Breast epithelium (tissue), 4 donors: ENCODE measurements at regions not wholly inside any gene's neighbourhood (a gene's known extent, or its start where the extent isn't known, plus 50 kb on each side); places are given as distances from the start of the nearest gene placed in this dataset.

Experiments
- DNase-seq, 2 donors: peaks; one replicate each; pipeline ENCODE4 v3.0.0-alpha.2; 2019; ENCODE audit warnings: low spot score in 2 of 2
- H3K27ac ChIP-seq, 2 donors: fragments of 200-600 bp; sonication (generic) in 1 of 2; one replicate each; pipeline ENCODE4 v1.5.1; 2016 to 2019; ENCODE audit warnings: mild to moderate bottlenecking in 1 of 2
- H3K27me3 ChIP-seq, 2 donors: fragments of 200-600 bp; sonication (generic) in 1 of 2; one replicate each; pipeline versions ENCODE4 v1.5.1 to v1.6.0; 2017 to 2019; ENCODE audit warnings: control low read depth in 1 of 2, mild to moderate bottlenecking in 1 of 2
- H3K36me3 ChIP-seq: fragments of 200-600 bp; one replicate; pipeline ENCODE4 v1.5.1; 2019
- H3K4me1 ChIP-seq, 2 donors: fragments of 200-600 bp; sonication (generic); one replicate each; pipeline ENCODE4 v1.5.1; 2016 to 2019; ENCODE audit warnings: control low read depth in 1 of 2
- H3K4me3 ChIP-seq, 3 donors: fragments of 200-600 bp; sonication (generic); 1 replicate in 2 of 3; 2 replicates in 1 of 3; pipeline ENCODE4 v1.5.1; 2016 to 2019; ENCODE audit warnings: mild to moderate bottlenecking in 3 of 3, moderate library complexity in 2 of 3
- H3K9me3 ChIP-seq, 2 donors: fragments of 200-600 bp; sonication (generic) in 1 of 2; one replicate each; pipeline ENCODE4 v1.5.1; 2016 to 2019; ENCODE audit warnings: control low read depth in 1 of 2
- CTCF ChIP-seq, 3 donors: fragments of 450-650 bp; IDR thresholded peaks; one replicate each; pipeline ENCODE4 v1.5.1; 2016 to 2017; ENCODE audit warnings: antibody characterized with exemption in 3 of 3, mild to moderate bottlenecking in 3 of 3, moderate library complexity in 3 of 3
- POLR2A ChIP-seq: fragments of 450-650 bp; IDR thresholded peaks from one replicate; pipeline ENCODE4 v1.6.1; 2016; ENCODE audit warnings: antibody characterized with exemption, mild to moderate bottlenecking, moderate library complexity
- POLR2AphosphoS5 ChIP-seq, 3 donors: sonication (generic); formaldehyde crosslinking; IDR thresholded peaks; one replicate each; pipeline ENCODE4 v1.6.1; 2017; ENCODE audit warnings: antibody characterized with exemption in 3 of 3
- intact Hi-C: fragments of 100-400 bp; cut with DNase I; formaldehyde crosslinking; loops from one replicate; pipeline ENCODE4 v1.15.1; 2023; ENCODE audit warnings: low total_unique reads

- TF ChIP-seq POLR2AphosphoS5 (IDR thresholded peaks at IDR 0.05) (no peak), POLR2A (no peak), CTCF (IDR thresholded peaks at IDR 0.05) (no peak)
- Histone ChIP-seq H3K4me1 (peaks cover 0 to 3% of the 10 kb centered on the region in 2 donors), H3K27ac (no peak overlapping the region), H3K36me3 (no peaks in the 10 kb centered on the region), H3K9me3 (no peaks in the 10 kb centered on the region), H3K27me3 (no peaks in the 10 kb centered on the region), H3K4me3 (no peak overlapping the region)
- DNase-seq: no peak
- intact Hi-C loops: no loop called here
These were observed 443.0 kb upstream of the MMADHC start for GRCh38 chr2:150030436-150031190.

GRCh38 chr2:150028322-150028721, 440.7 kb upstream of the MMADHC start:
- no peak overlapping the region for H3K27ac ChIP-seq
- intact Hi-C loops: no loop called here
- no peaks in the 10 kb centered on the region for H3K27me3 ChIP-seq
- H3K9me3 ChIP-seq: no peaks in the 10 kb centered on the region
- no peak for TF ChIP-seq POLR2AphosphoS5 (IDR thresholded peaks at IDR 0.05)
- TF ChIP-seq CTCF (IDR thresholded peaks at IDR 0.05): no peak
- no peak for TF ChIP-seq POLR2A
- peaks cover 0 to 3% of the 10 kb centered on the region in 2 donors for H3K4me1 ChIP-seq
- H3K36me3 ChIP-seq: no peaks in the 10 kb centered on the region
- DNase-seq: no peak
- no peak overlapping the region for H3K4me3 ChIP-seq

- Histone ChIP-seq H3K4me1 (peaks cover 0 to 3% of the 10 kb centered on the region in 2 donors), H3K36me3 (no peaks in the 10 kb centered on the region), H3K4me3 (no peak overlapping the region), H3K27ac (no peak overlapping the region), H3K9me3 (no peaks in the 10 kb centered on the region), H3K27me3 (no peaks in the 10 kb centered on the region)
- TF ChIP-seq POLR2A: no peak
- no peak for TF ChIP-seq POLR2AphosphoS5 (IDR thresholded peaks at IDR 0.05)
- TF ChIP-seq CTCF (IDR thresholded peaks at IDR 0.05): no peak
- intact Hi-C loops: no loop called here
- DNase-seq: no peak
These were observed 439.6 kb upstream of the MMADHC start for GRCh38 chr2:150027164-150027563.

- H3K9me3 ChIP-seq: no peaks in the 10 kb centered on the region
- no peak for TF ChIP-seq POLR2A
- no peak for TF ChIP-seq CTCF (IDR thresholded peaks at IDR 0.05)
- TF ChIP-seq POLR2AphosphoS5 (IDR thresholded peaks at IDR 0.05): no peak
- intact Hi-C loops: no loop called here
- no peak overlapping the region for H3K4me3 ChIP-seq
- no peaks in the 10 kb centered on the region for H3K4me1 ChIP-seq
- H3K36me3 ChIP-seq: no peaks in the 10 kb centered on the region
- no peak for DNase-seq
- H3K27me3 ChIP-seq: no peaks in the 10 kb centered on the region
- no peak overlapping the region for H3K27ac ChIP-seq
These were observed 436.1 kb upstream of the MMADHC start for GRCh38 chr2:150023663-150024062.

GRCh38 chr2:150023044-150023443, 435.5 kb upstream of the MMADHC start:
- Histone ChIP-seq H3K4me3 (no peak overlapping the region), H3K4me1 (no peaks in the 10 kb centered on the region), H3K36me3 (no peaks in the 10 kb centered on the region), H3K27ac (no peak overlapping the region), H3K27me3 (no peaks in the 10 kb centered on the region), H3K9me3 (no peaks in the 10 kb centered on the region)
- intact Hi-C loops: no loop called here
- TF ChIP-seq CTCF (IDR thresholded peaks at IDR 0.05) (no peak), POLR2A (no peak), POLR2AphosphoS5 (IDR thresholded peaks at IDR 0.05) (no peak)
- no peak for DNase-seq
